ENCODE measurements at regions not wholly inside any gene's neighbourhood (a gene's known extent, or its start where the extent isn't known, plus 50 kb on each side); places are given as distances from the start of the nearest gene placed in this dataset.
"Not testable (repeated sequence)": the region's sequence is repeated elsewhere in the genome, so short reads cannot be mapped to it uniquely, and the experiment has no call there.

DNA sequence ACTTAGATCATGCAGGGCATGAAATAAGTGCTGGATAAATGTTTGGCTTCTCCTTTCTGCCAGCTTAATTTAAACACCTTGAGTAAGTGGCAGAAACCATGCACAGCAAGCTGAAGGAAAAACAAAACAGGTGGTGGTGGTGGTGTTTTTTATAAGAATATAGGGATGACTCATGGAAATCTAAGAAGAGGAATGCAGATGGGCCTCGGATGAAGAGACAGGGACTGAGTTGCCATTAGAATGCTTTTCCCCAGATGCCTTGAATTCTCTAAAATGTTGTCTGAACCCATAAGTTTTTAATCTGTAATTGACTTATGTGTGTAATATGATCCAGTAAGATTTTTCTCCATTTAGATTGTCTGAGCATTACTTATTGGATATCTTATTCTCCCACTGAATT is 93.1 kb upstream of the ZDHHC17 start:
- H3K4me3 ChIP-seq (ENCODE audit: low read depth, low read length) = no peak overlapping the region
- peak; percentile 26 for DNase-seq (ENCODE audit: low read depth, low spot score)
- TF ChIP-seq CTCF (IDR thresholded peaks at IDR 0.05; ENCODE audit: low read depth, low read length) = no peak
- in situ Hi-C loops (cut with HindIII; ENCODE audit: low sequenced_read_pairs) = no loop called here

DNA sequence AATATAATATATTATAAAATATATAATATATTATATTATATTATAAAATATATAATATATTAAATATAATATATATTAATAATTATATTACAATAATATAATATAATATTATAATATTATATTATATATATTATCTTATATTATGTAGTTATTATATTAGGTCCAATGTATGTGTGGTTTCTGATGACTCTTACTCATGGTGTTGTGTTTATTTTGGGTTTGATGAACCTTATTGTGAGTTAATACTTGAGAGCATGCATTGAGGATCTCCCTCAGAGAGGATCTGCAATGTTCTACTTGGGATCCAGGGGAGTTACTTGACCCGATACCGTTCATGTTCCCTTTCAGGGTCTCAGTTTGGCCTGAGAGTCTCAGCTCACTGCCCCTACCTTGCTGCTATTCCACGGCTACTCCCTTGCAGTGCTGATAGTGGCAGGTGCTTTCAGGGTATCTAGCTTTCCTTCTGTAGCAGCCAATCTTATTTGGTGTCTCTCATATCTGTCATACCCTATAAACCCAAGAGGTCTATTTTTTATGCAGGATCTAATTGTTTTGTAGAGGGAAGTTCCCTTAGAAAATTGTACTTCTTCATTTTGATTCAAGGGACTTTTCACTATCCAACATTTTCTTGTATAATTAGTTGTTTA is 89.1 kb upstream of the ZDHHC17 start:
- H3K4me3 ChIP-seq (ENCODE audit: low read depth, low read length) = no peak overlapping the region
- DNase-seq (ENCODE audit: low read depth, low spot score) = no peak
- in situ Hi-C loops (cut with HindIII; ENCODE audit: low sequenced_read_pairs) = no loop called here
- no peak for TF ChIP-seq CTCF (IDR thresholded peaks at IDR 0.05; ENCODE audit: low read depth, low read length)

- H3K4me3 ChIP-seq (ENCODE audit: low read depth, low read length); in situ Hi-C loops (cut with HindIII; ENCODE audit: low sequenced_read_pairs); DNase-seq (ENCODE audit: low read depth, low spot score): not testable (repeated sequence)
Measured at GRCh38 chr12:76676261-76676660, 87.7 kb upstream of the ZDHHC17 start.

DNA sequence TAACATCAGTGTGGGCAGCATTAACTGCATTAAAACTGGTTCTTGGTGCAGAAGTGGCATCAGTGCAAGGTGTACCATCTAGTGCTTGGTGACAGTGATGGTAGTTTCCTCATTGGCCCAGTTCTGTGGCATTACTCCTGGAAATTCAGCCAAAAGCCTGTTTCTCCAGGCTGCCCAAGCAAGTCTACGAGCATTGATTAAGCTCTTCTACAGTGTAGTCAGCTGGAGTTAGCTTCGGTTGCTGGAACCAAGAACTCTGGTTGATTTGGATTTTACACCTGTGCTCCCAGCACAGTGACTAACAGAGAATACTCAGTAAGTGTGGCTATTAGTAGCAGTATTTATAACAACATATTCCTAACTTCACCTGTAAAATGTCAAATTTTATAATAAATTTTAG is 84.9 kb upstream of the ZDHHC17 start:
- H3K4me3 ChIP-seq (ENCODE audit: low read depth, low read length) = no peak overlapping the region
- in situ Hi-C loops (cut with HindIII; ENCODE audit: low sequenced_read_pairs) = no loop called here
- no peak for TF ChIP-seq CTCF (IDR thresholded peaks at IDR 0.05; ENCODE audit: low read depth, low read length)
- no peak for DNase-seq (ENCODE audit: low read depth, low spot score)

DNA sequence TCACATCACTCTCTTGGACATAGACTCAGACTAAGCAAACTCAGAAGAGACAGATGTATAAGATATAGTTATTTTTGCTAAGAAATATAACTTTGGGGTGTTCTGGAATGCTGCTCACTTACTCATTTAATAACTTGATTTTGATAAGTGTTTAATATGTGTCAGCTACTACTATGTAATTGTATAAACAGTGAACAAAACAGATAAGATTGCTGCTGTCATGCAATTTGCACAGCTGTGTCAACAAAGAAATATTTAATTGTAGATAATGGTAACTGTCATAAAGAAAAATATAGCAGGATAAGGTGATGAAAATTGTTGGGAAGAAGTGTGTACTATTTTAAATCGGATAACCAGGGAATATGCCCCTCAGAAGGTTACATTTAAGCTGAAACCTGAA is 84.1 kb upstream of the ZDHHC17 start:
- DNase-seq (ENCODE audit: low read depth, low spot score) = no peak
- TF ChIP-seq CTCF (IDR thresholded peaks at IDR 0.05; ENCODE audit: low read depth, low read length) = no peak
- H3K4me3 ChIP-seq (ENCODE audit: low read depth, low read length) = no peak overlapping the region
- in situ Hi-C loops (cut with HindIII; ENCODE audit: low sequenced_read_pairs) = no loop called here

DNA sequence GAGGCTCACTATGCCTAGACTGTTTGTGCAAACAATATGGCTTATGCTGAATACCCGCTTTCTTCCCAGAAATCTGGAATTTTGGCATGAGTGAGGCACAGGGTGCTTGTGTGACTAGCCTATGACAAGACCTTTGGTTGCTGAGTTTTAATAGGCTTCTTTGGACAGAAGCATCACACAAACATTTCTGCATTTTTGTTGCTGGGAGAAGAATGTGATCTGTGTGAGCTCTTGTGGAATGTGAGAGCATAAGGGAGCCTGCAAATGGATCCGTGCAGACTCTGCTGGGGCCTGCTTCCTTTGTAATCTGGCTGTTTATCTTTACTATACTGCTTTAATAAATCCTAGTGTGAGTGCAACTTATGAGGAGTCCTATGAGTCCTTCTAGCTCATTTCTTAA is 83.0 kb upstream of the ZDHHC17 start:
- no peak for TF ChIP-seq CTCF (IDR thresholded peaks at IDR 0.05; ENCODE audit: low read depth, low read length)
- H3K4me3 ChIP-seq (ENCODE audit: low read depth, low read length) = no peak overlapping the region
- in situ Hi-C loops (cut with HindIII; ENCODE audit: low sequenced_read_pairs) = no loop called here
- peak; percentile 25 for DNase-seq (ENCODE audit: low read depth, low spot score)

DNA sequence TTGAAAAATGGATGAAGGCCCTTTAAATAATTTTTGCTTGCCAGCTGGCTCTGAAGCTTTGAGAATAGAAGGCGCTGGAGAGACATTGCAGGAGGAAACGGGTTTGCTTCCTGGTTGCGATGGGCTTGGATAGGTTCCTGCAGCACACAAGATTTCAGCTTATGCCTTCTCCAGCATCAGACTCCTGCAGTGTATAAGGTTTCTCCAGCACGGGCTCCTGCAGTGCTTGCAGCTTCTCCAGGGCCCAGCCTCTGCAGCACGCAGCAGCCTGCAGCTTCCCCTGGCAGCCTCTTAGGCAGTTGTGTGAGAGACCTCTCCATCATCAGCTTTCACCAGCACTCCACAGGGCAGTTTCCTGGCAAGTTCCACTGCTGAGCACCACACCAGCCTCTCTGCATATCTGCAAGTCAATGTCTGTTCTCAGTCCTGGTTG is 78.7 kb upstream of the ZDHHC17 start:
- in situ Hi-C loops (cut with HindIII; ENCODE audit: low sequenced_read_pairs) = no loop called here
- no peak overlapping the region for H3K4me3 ChIP-seq (ENCODE audit: low read depth, low read length)
- TF ChIP-seq CTCF (IDR thresholded peaks at IDR 0.05; ENCODE audit: low read depth, low read length) = no peak
- peak; percentile 73 for DNase-seq (ENCODE audit: low read depth, low spot score)

Data from astrocyte of the spinal cord (primary cell).